ENCODE measurements at regions not wholly inside any gene's neighbourhood (a gene's known extent, or its start where the extent isn't known, plus 50 kb on each side); places are given as distances from the start of the nearest gene placed in this dataset.
A peak's percentile ranks its signal among the peaks of the same experiment; 100 is the strongest.

- H3K27ac ChIP-seq = no peak overlapping the region
- peak in 1 of 2 experiments; percentile 33 for DNase-seq
Observed at GRCh38 chr10:120684226-120684625, 166.9 kb upstream of the WDR11 start.

GRCh38 chr10:120685136-120685535, 166.0 kb upstream of the WDR11 start:
- H3K27me3 ChIP-seq = no peaks in the 10 kb centered on the region
- no peaks in the 10 kb centered on the region for H3K4me1 ChIP-seq
- H3K27ac ChIP-seq = no peak overlapping the region
- H3K9me3 ChIP-seq (replicated peaks) = no peaks in the 10 kb centered on the region
- no peak overlapping the region for H3K4me3 ChIP-seq
- H3K36me3 ChIP-seq = no peaks in the 10 kb centered on the region
- no peak for DNase-seq

More at GRCh38 chr10:120684226-120684625, 166.9 kb upstream of the WDR11 start:
- Histone ChIP-seq H3K4me3 (no peak overlapping the region), H3K9me3 (replicated peaks) (no peaks in the 10 kb centered on the region), H3K27me3 (no peaks in the 10 kb centered on the region), H3K36me3 (no peaks in the 10 kb centered on the region), H3K4me1 (no peaks in the 10 kb centered on the region)

- Histone ChIP-seq H3K27me3 (no peaks in the 10 kb centered on the region), H3K27ac (no peak overlapping the region), H3K4me3 (no peak overlapping the region), H3K4me1 (no peaks in the 10 kb centered on the region), H3K36me3 (no peaks in the 10 kb centered on the region), H3K9me3 (replicated peaks) (no peaks in the 10 kb centered on the region)
- peak in 1 of 2 experiments; percentile 42 for DNase-seq
Observed at GRCh38 chr10:120688928-120689327, 162.2 kb upstream of the WDR11 start.

- Histone ChIP-seq H3K36me3 (no peaks in the 10 kb centered on the region), H3K4me3 (no peak overlapping the region), H3K4me1 (no peaks in the 10 kb centered on the region), H3K27ac (no peak overlapping the region), H3K27me3 (no peaks in the 10 kb centered on the region), H3K9me3 (replicated peaks) (no peaks in the 10 kb centered on the region)
- no peak for DNase-seq
Observed at GRCh38 chr10:120689777-120690529, 161.2 kb upstream of the WDR11 start.

GRCh38 chr10:120691625-120692024, 159.5 kb upstream of the WDR11 start:
- Histone ChIP-seq H3K4me3 (no peak overlapping the region), H3K27ac (no peak overlapping the region), H3K36me3 (no peaks in the 10 kb centered on the region), H3K9me3 (replicated peaks) (no peaks in the 10 kb centered on the region), H3K4me1 (no peaks in the 10 kb centered on the region), H3K27me3 (no peaks in the 10 kb centered on the region)
- no peak for DNase-seq

- Histone ChIP-seq H3K27me3 (peaks cover 10% of the 10 kb centered on the region), H3K4me1 (no peaks in the 10 kb centered on the region), H3K9me3 (replicated peaks) (no peaks in the 10 kb centered on the region), H3K27ac (no peak overlapping the region), H3K4me3 (no peak overlapping the region), H3K36me3 (no peaks in the 10 kb centered on the region)
- DNase-seq = no peak
Observed at GRCh38 chr10:120700426-120700825, 150.7 kb upstream of the WDR11 start.

- H3K36me3 ChIP-seq = no peaks in the 10 kb centered on the region
- no peak overlapping the region for H3K27ac ChIP-seq
- no peaks in the 10 kb centered on the region for H3K9me3 ChIP-seq (replicated peaks)
- H3K4me1 ChIP-seq = no peaks in the 10 kb centered on the region
- H3K4me3 ChIP-seq = no peak overlapping the region
- peaks cover 12% of the 10 kb centered on the region for H3K27me3 ChIP-seq
- no peak for DNase-seq
Observed at GRCh38 chr10:120701381-120701780, 149.8 kb upstream of the WDR11 start.

- Histone ChIP-seq H3K27me3 (peaks cover 16% of the 10 kb centered on the region), H3K9me3 (replicated peaks) (no peaks in the 10 kb centered on the region), H3K4me1 (no peaks in the 10 kb centered on the region), H3K27ac (no peak overlapping the region), H3K36me3 (no peaks in the 10 kb centered on the region), H3K4me3 (no peak overlapping the region)
- DNase-seq = no peak
Observed at GRCh38 chr10:120702032-120702431, 149.1 kb upstream of the WDR11 start.

- Histone ChIP-seq H3K4me1 (no peaks in the 10 kb centered on the region), H3K36me3 (no peaks in the 10 kb centered on the region), H3K27me3 (peaks cover 16% of the 10 kb centered on the region), H3K9me3 (replicated peaks) (no peaks in the 10 kb centered on the region), H3K4me3 (no peak overlapping the region), H3K27ac (no peak overlapping the region)
- DNase-seq = no peak
Observed at GRCh38 chr10:120705309-120705708, 145.9 kb upstream of the WDR11 start.

- Histone ChIP-seq H3K9me3 (replicated peaks) (no peaks in the 10 kb centered on the region), H3K27ac (no peak overlapping the region), H3K4me1 (no peaks in the 10 kb centered on the region), H3K4me3 (no peak overlapping the region), H3K36me3 (no peaks in the 10 kb centered on the region), H3K27me3 (peaks cover 10% of the 10 kb centered on the region)
- no peak for DNase-seq
Observed at GRCh38 chr10:120710076-120710475, 141.1 kb upstream of the WDR11 start.

GRCh38 chr10:120711860-120712259, 139.3 kb upstream of the WDR11 start:
- Histone ChIP-seq H3K4me1 (no peaks in the 10 kb centered on the region), H3K9me3 (replicated peaks) (no peaks in the 10 kb centered on the region), H3K36me3 (no peaks in the 10 kb centered on the region), H3K27me3 (0 out of 2 replicates have a peak, but pooled peaks cover 4% of the 10 kb centered on the region), H3K27ac (no peak overlapping the region), H3K4me3 (no peak overlapping the region)
- no peak for DNase-seq

GRCh38 chr10:120713573-120714205, 137.5 kb upstream of the WDR11 start:
- Histone ChIP-seq H3K27ac (no peak overlapping the region), H3K4me3 (no peak overlapping the region), H3K27me3 (0 out of 2 replicates have a peak, but pooled peaks cover 4% of the 10 kb centered on the region), H3K4me1 (no peaks in the 10 kb centered on the region), H3K9me3 (replicated peaks) (no peaks in the 10 kb centered on the region), H3K36me3 (no peaks in the 10 kb centered on the region)
- no peak for DNase-seq

- no peak for DNase-seq
Observed at GRCh38 chr10:120715171-120715570, 136.0 kb upstream of the WDR11 start.

GRCh38 chr10:120719333-120719732, 131.8 kb upstream of the WDR11 start:
- Histone ChIP-seq H3K4me1 (0 out of 2 replicates have a peak, but pooled peaks cover 4% of the 10 kb centered on the region), H3K36me3 (no peaks in the 10 kb centered on the region), H3K9me3 (replicated peaks) (no peaks in the 10 kb centered on the region), H3K27ac (no peak overlapping the region), H3K27me3 (peaks cover 6% of the 10 kb centered on the region; the same call in 1 of the 2 replicates), H3K4me3 (no peak overlapping the region)
- no peak for DNase-seq

More at GRCh38 chr10:120715171-120715570, 136.0 kb upstream of the WDR11 start:
- H3K36me3 ChIP-seq = no peaks in the 10 kb centered on the region
- H3K4me3 ChIP-seq = no peak overlapping the region
- H3K27me3 ChIP-seq = peaks cover 6% of the 10 kb centered on the region; the same call in 1 of the 2 replicates
- no peak overlapping the region for H3K27ac ChIP-seq
- no peaks in the 10 kb centered on the region for H3K9me3 ChIP-seq (replicated peaks)
- H3K4me1 ChIP-seq = 0 out of 2 replicates have a peak, but pooled peaks cover under 1% of the 10 kb centered on the region

GRCh38 chr10:120727001-120727400, 124.2 kb upstream of the WDR11 start:
- Histone ChIP-seq H3K27ac (no peak overlapping the region), H3K36me3 (no peaks in the 10 kb centered on the region), H3K4me1 (no peaks in the 10 kb centered on the region), H3K4me3 (no peak overlapping the region), H3K27me3 (no peaks in the 10 kb centered on the region), H3K9me3 (replicated peaks) (no peaks in the 10 kb centered on the region)
- no peak for DNase-seq
